Hepatic stellate cell (primary cell): ENCODE measurements at regions not wholly inside any gene's neighbourhood (a gene's known extent, or its start where the extent isn't known, plus 50 kb on each side); places are given as distances from the start of the nearest gene placed in this dataset.

Experiments
- DNase-seq: peaks from one replicate; pipeline ENCODE4 v3.0.0; 2011; ENCODE audit warnings: low spot score

DNA sequence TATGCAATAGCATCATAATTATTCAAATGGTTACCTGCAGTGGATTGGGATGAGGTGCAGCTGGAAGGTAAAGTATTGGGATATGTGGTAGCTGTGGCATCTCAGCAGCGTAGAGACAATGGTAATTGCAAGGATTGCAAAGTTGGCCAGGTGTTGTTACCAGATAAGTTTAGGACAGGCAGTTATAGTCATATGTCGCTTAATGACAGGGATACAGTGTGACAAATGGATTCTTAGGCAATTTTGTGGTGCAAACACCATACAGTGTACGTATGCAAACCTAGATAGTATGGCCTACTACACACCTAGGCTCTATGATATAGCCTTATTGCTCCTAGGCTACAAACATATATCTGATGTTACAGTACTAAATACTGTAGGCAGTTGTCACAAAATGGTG lies 163.5 kb upstream of the LYZL2 start:
- no peak for DNase-seq

DNA sequence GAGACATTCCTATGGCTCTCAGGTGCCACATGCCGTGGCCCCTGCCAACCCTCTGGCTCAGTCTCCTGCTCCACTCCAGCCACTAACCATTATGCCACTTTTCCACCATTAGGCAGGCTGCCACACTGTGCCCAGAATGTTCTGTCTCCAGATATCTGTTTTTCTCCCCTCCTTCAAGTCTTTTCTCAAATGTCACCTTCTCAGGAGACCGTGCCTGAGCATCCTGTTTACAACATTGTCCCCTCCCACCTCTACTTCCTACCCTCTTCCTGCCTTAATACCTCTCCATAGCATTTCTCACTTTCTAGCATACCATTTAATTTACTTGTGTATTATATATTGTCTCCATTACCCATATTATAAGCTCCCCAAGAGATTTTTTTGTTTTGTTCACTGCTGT lies 162.5 kb upstream of the LYZL2 start:
- DNase-seq, result no peak

GRCh38 chr10:30791197-30791611 lies 161.7 kb upstream of the LYZL2 start:
- no peak for DNase-seq

DNA sequence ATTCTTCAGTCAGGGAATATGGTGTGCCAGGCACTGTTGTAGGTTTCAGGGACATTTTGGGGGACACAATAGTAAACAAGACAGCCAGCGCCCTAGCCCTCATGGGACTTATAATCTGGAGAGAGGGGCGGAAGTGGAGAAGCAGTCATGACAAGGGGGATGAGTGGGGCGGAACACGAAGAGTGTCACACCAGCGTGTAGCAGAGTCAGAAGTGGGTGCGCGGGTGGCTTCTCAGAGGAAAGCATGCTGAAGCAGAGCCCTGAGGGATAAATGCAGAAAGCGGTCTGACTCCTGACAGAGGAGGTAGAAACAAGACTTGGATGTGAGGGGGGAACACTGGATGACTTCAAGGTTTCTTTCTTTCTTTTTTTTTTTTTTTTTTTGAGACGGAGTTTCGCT lies 160.3 kb upstream of the LYZL2 start:
- DNase-seq, result no peak

DNA sequence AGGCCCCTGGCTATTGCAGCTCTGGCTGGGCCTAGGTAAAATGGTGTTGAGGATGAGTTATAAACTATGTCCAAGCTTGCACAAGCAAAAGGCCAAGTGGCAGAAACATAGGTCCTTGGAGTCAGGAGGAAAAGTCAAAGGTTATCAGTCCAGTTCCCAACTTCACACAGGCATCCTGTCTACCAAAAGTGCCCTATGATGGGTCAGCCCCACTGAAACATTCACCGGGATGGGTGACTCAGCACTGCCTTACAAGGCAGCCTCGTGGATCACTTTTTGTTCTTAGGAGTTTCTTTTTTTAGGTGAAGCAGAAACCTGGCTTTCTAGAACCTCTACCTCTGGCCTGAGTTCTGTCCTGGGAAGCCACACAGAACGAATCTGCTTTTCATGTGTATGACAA lies 158.8 kb upstream of the LYZL2 start:
- peak; percentile 42 for DNase-seq

DNA sequence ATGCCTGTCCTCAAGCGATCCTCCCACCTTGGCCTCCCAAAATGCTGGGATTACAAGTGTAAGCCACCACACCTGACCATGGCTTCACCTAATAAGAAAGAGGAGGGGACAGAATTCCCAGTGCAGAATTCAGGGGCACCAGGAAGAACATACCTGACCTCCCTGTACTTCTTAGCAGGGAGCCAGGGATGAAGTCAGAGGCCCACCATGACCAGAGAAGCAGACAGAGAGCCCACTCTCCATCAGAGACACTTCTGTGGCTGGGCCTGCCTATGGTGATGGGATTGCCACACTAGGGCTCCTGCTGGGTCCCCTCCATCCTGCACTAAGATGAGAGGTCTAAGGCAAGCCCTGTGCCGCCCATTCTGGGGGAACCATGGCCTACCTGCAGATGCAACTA lies 157.4 kb upstream of the LYZL2 start:
- DNase-seq, result no peak

- DNase-seq, result peak; percentile 37
These were observed 156.6 kb upstream of the LYZL2 start for GRCh38 chr10:30786131-30786530.

DNA sequence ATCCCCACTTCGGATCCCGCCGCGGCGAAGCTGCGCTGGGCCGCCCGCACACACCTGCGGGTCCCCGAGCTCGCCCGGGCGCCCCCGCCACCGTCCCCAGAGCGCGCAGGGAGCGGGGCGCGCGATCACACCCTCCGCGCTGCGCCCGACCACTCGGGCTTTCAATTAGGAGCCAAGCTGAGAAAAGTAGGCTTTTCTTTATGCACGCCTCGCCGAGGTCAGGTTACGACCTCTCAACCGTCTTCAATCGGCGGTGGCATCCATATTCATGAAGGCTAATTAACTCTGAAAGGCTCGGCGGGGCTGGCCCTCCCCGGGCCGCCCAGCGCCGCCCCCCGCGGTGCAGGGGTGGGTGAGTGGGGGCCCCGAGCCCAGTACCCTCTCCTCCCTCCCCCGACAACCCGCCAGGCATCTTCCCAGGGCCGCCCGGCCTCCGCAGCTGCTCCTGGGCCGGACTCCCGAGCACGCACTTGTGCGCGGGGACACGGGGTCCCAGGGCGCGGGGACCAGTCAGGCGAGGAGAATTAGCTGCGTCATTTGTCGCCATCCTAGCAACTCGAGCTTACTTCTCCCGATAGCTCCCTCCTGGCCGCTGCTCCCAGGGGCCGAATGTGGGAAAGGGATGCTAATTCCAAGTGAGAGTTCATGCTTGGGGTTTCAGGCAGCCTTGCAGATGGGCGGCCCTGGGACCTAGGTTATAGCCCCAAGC lies 155.5 kb upstream of the LYZL2 start:
- peak; percentile 93 for DNase-seq

GRCh38 chr10:30784524-30784896 lies 155.0 kb upstream of the LYZL2 start:
- DNase-seq, result peak; percentile 31

DNA sequence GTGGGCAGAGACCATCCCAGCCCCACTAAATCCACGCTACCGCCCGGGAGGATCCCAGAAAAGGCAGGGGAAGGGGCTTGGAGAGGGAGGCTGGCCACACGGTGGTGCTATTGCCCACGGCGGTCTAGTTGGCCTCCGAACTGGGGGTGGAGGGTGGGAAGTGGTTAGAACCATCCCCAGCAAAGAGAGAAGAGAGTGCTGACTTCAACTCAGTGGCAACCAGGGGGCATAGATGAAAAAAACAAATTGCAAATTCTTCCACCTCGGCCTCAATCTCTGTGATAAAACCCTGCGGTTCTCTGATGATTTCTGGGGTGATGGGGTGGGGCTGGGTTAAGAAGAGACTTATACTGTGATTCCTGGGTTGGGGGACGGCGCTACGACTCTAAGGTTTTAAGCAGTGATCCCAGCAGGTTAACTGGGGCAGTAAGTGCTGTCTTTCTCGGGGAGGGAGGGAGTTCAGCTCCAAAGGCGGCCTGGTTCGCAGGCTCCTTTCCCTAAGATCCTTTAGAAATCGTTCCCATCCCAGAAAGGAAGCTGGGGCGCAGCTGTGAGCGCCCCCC lies 154.5 kb upstream of the LYZL2 start:
- peak; percentile 96 for DNase-seq

DNA sequence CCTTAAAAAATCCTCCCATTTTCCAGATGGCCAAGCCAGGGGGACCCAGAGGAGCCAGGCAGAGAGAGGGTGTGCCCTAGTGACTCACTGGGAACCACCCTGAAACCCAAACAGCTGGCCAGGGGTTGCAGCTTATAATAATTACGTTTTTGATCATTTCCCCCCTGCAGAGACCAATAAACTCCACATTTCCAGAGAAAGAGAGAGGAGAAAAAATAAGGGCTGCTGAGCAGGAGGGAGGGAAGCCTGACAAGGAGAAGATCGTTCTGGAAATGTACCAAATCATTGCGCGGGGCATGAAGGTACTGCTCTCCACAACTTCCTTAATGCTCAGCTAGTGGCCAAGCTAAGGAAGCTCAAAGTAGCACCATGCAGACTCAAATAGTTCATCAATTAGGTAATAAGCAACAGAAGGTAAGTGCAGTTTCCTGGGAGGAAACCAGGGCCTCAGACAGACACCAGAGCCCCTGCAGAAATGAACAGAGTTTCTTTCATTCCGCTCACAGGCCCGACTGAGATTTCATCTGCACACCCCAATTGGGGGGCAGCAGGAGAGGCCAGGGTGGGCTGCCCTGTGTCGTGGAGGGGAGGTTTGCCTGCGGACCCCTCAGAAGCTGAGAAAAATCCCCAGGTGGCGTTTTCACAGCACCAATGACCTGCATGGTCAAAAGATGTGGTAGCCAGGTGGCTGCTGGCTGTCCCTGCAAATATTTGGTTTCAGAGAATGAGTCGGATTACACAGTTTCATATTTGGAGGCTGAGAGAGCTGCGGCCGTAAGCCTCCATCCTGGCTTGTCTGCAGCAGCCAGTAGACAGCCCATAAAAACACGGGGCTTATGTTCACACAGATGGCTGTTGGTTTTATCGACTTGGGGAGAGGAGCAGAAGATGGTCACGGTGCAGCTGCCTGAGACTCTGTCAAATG lies 153.2 kb upstream of the LYZL2 start:
- DNase-seq, result no peak

- DNase-seq, result no peak
These were observed 152.6 kb upstream of the LYZL2 start for GRCh38 chr10:30782157-30782536.

DNA sequence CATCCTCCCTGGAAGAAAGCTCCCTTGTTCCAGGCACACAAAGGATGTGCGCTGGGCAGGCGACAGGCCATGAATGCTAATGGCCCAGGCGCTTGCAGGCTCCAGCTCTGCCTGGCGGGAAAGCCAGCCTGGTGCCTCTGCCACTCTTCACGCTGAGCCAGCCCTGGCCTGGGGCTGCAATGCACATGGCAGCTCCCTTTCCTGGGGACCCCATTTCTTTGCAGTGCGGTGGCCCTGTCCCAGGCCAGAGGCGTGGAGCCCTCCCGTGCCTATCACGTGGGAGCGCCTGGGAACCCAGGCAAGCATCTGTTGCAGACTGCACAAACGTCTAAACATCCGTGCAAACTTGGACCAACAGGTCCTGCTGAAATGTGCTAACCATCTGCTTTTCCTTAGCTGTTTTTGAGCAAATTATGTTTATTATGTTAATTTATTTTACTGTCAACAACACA lies 152.1 kb upstream of the LYZL2 start:
- DNase-seq, result no peak

- DNase-seq, result no peak
These were observed 149.2 kb upstream of the LYZL2 start for GRCh38 chr10:30778769-30779168.

DNA sequence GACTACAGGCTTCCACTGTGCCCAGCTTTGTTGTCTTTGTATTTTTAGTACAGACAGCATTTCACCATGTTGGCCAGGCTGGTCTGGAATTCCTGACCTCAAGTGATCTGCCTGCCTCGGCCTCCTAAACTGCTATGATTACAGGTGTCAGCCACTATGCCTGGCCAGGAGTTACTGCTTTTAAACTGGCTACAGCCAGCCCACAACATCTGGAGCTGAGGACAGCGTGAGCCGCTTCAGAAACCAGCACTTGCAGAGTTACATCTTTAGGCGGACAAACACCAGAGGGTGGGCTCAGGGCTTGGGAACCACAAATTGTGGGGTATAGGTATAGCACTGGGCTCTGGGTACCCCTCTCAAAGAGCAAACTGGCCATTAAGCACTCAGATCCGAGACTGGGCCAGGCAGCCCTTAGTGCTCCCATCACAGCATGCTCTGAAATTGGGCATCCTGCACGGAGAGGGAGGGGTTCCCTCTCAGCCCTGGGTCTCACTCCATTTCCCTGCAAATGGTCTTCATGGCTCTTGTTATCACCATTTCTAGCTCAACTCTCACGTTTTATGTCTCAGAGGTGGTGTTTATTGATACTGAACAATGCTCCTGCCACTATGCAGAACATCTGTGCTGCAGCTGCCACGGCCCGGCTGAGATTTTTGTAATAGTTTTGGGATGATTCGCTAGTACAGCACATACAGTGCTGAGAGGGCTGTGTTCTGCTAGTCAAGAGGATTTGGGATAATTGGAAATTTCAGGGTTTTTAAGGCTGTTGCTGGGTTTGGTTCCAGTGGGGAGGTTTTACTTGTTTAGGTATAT lies 146.4 kb upstream of the LYZL2 start:
- DNase-seq, result peak; percentile 82

DNA sequence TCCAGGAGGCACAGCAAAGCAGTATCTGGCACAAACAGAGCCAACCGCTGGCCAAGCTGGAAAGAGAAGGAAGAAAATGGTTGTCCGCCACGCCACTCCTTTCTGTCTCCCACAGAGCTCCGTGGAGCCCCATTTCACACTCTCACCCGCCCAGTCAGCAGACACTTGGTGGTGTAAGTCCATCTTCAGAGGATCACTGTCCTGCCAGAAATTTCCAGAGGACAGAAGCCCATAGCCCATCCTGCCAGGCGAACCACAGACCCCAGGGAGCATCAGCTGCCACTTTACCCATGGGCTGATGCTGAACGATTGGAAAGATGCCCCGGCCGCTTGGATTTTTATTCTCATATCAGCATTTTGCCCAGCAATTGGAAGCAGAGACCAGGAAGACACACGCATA lies 144.7 kb upstream of the LYZL2 start:
- no peak for DNase-seq

- no peak for DNase-seq
These were observed 143.9 kb upstream of the LYZL2 start for GRCh38 chr10:30773501-30773900.

GRCh38 chr10:30770816-30771215 lies 141.3 kb upstream of the LYZL2 start:
- DNase-seq, result no peak

DNA sequence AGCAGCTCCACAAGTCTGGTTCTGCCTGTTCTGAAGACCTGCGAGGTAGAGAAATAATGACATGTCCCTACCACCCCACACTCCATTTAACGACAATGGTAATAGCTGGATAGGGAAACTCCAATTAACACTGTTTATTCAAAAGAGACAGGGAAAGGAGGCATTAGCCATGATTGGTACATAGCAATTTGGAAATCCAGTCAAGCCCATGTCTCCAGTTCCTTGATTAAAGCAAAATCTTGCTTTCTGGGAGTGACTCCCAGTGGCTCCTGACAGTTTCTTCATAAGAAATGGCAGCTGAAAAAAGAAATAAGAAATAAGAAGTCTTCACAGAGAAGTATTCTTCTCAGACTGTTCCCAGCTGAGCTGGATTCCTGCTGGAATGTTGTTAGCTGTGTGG lies 140.7 kb upstream of the LYZL2 start:
- no peak for DNase-seq

- no peak for DNase-seq
These were observed 139.8 kb upstream of the LYZL2 start for GRCh38 chr10:30769361-30769760.

DNA sequence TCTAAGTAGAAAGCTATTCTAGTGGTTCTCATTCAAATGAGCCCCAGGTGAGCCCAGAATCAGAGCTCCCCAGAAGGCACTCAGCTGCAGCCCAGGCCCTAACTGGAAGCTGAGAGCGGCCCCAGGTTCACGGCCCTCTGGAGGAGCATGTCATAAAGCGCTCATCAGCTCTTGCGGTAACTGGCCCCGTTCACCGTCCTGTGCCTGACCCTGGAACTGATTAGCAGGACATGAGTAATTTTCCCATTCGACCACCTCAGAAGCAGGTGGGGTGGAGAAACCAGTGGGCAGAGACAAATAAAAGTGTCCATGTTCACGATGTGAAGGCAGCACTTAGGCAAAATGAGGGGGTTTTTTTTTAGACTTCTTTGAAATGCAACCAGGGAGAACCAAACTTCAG lies 136.1 kb upstream of the LYZL2 start:
- no peak for DNase-seq

GRCh38 chr10:30765022-30765615 lies 135.6 kb upstream of the LYZL2 start:
- DNase-seq, result no peak
